Superior temporal gyrus (tissue), 1 donor: ENCODE measurements at regions not wholly inside any gene's neighbourhood (a gene's known extent, or its start where the extent isn't known, plus 50 kb on each side); places are given as distances from the start of the nearest gene placed in this dataset.

Source experiments
- DNase-seq: peaks from one replicate; pipeline ENCODE4 v3.0.0-alpha.2; 2016; ENCODE audit errors: extremely low spot score

GRCh38 chr6:140045116-140045515 is 670.7 kb upstream of the CITED2 start:
- no peak for DNase-seq

GRCh38 chr6:140044626-140045025 is 670.2 kb upstream of the CITED2 start:
- no peak for DNase-seq

DNA sequence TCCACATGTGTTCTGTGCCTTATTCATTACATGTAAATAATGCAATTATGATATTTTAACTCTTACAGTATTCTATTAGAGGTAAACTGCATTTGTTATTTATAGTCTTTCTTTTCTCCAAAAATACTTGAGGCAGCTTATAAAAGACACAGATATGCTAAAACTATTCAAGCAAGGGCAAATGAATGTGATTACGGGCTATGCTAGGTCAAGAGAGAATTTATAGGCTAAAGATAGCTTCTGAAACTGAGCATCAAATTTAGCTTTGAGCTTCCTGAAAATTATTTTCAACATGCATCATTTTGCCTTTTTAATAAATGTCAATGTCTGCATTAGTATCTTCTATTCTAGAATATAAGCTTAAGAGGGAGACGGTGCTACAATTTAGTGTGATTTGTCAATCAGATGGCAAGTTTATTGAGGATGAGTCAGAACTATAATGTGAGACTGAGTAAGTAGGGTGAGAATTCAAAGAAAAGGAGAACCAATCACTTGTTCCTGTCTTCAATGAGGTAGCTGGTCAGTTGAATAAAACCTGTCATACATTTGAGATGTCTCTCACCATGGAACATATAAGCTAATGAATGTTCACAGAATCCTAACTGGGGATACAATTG is 669.4 kb upstream of the CITED2 start:
- no peak for DNase-seq

- no peak for DNase-seq
Observed at GRCh38 chr6:140043357-140043756, 668.9 kb upstream of the CITED2 start.

DNA sequence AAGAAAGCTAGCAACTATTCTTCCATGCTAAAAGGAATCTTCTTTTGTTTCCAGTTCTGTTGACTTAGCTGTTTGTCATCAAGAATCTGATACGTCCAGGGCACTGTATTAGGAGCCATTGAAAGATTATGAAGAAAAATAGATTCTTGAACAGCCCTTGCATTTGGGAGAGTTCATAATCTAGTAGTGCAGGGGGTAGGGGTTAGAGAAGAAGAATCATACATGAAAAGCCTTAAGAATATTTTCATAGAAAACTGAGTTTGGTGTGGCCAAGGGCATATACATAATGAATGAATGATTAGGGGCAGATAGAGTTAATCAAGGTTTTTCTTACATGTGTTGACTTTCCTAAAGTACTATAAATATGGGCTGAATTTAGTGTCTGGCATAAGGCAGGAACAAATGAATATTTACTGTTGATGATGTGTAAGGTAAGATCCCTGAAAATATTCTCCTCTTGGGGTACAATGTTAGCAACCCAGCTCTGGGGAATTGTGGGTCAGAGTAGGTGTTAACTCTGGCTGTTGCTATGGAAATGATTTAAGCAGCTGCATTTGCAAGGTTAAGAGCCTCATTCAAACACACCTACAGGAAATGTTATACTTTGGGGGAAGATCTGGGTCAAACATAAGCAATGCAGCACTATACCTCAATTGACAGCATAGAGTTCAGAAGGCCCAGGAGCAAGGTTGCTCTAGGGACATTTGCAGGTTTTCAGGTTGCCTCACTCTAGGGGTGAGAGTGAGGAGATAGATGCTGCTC is 667.3 kb upstream of the CITED2 start:
- DNase-seq = no peak

DNA sequence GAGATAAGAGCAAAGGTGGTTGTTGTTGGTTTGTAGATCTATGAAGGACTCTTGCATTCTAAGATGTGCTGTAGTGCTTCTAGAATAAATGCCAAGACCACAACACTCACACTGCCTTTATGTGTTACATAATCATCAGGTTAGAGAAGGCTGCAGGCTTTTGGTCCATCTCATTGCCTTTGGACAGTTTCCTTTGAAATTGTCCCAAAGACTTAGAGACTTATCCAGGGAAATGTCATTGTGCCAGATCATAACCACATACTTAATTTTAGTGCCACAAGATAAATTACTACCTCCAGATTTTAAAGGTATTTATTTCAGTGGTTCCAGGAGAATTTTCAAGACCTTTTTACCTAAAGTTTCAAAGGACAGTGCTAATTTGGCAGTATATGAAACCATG is 666.6 kb upstream of the CITED2 start:
- DNase-seq = no peak

GRCh38 chr6:140040396-140040795 is 665.9 kb upstream of the CITED2 start:
- no peak for DNase-seq

GRCh38 chr6:140039364-140039763 is 664.9 kb upstream of the CITED2 start:
- DNase-seq = no peak

GRCh38 chr6:140036196-140036595 is 661.7 kb upstream of the CITED2 start:
- DNase-seq = no peak

DNA sequence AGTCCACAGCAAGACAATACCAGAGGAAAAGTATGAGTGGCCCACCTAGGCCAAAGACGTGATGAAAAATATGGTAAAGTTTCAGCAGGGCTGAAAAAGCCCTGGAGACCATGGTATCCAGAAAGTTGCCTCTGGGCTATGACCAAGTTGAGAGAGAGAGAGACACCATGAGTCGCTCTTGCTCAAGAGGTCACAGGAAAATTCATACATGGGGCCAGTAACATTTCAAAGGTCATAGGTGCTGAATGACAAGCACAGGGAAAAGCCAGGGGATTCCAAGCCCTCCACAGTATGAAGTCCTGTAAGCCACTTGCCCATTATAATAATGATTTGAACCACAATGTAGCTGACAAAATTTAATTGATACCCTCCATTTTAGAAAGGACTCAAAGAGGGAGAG is 657.7 kb upstream of the CITED2 start:
- no peak for DNase-seq

GRCh38 chr6:140029551-140029950 is 655.1 kb upstream of the CITED2 start:
- DNase-seq = no peak

GRCh38 chr6:140027219-140027618 is 652.8 kb upstream of the CITED2 start:
- DNase-seq = no peak

DNA sequence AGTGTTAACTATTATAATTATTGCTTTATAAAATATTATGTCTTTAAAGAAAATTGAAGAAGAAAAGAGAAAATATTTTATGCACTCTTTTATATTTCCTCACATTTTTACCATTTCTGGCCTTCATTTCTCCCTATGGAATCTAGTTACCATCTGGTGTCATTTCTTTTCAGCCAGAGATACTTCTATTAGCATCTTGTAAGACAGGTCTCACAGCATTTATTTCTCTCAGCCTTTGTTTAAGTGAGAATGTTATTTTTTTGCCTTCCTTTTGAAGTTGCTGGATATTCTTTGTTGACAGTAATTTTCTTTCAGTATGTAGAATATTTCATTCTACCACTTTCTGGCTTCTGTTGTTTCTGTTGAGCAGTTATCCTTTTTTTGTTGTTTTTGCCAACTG is 652.1 kb upstream of the CITED2 start:
- DNase-seq = no peak

DNA sequence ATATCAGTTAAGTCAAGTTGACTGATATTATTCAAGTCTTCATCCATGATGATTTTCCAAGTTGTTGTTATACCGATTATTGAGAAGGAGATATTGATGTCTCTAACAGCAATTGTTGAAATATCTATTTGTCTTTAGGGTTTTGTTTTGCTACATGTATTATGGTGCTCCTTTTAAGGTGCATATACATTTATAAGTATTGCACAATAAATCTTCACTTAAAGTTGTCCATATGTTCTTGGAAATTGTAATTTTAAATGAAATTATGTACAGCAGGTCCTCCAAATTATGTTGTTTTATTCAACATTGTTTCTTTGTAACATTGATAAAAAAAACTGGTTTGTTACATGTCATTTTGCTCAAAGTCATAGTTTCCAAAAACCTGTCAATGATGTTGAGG is 650.7 kb upstream of the CITED2 start:
- DNase-seq = no peak

DNA sequence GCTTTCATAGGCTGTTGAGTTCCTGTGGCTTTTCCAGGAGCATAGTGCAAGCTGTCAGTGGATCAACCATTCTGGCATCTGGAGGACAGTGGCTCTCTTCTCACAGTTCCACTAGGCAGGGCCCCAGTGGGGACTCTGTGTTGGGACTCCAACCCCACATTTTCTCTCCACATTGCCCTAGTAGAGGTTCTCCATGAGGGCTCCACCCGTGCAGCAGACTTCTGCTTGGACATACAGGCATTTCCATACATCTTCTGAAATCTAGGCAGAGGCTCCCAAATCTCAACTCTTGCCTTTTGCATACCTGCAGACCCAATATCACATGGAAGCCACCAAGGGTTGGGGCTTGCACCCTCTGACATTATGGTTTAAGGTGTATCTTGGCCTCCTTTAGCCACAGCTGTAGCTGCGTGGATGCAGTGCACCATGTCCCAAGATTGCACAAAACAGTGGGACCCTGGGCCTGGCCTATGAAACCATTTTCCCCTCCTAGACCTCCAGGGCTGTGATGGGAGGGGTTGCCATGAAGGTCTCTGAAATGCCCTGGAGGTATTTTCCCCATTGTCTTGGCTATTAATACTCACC is 645.9 kb upstream of the CITED2 start:
- no peak for DNase-seq

GRCh38 chr6:140018588-140018987 is 644.1 kb upstream of the CITED2 start:
- DNase-seq = no peak

DNA sequence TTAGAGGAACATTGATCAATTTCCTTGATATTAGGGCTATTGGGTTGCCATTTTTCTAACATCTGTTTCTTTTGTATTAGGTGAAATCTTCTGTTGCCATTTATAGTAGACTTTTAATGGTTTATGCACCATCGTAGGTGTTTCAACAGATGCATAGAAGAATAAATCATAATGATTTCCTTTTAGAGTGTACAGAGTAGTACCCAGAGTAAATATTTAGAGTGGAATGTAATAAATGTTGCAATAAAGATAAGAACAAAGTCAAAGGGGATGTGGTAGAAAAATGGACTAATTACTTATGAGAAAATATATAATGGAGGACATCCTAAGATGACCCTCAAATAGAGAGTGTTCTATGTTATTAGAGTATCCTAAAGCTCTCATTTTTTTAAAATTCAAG is 643.0 kb upstream of the CITED2 start:
- DNase-seq = no peak

DNA sequence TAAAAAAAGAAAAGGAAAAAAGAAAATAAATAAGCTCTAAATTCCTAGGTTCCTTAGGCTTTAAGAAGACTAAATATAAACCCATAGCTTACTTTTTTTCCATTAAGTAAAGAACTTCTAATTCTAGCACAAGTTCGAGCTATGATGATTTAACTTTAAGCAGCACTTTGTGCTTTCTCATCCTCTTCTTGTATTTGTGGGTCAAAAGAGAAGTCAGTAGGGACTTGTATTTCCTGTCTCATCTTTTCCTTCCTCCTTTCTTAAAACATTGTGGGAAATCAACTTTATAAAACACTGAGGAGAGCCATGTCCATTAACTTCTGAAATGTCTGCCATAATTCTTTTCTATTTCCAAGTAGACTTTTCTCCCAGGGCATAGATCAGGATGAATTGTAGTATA is 637.7 kb upstream of the CITED2 start:
- DNase-seq = no peak

GRCh38 chr6:140011537-140011936 is 637.1 kb upstream of the CITED2 start:
- no peak for DNase-seq

DNA sequence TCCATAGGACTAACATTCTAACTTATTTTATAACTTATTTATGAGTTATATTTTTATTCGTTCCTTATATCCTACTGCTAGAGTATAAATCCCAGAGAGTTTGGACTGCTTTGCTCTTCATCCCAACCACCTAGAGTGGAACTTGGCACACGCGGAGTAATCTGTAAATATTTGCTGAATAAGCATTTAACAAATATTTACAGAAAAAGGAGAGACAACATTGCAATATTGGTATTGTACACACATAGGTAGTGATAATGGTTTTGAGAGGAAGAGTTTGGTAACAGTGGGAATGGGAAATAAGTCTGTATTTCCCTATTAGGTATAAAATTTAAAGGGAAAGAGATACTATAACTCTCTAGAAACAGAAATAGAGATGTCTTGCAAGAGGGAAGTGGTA is 634.8 kb upstream of the CITED2 start:
- DNase-seq = no peak

GRCh38 chr6:140007525-140007924 is 633.1 kb upstream of the CITED2 start:
- no peak for DNase-seq

DNA sequence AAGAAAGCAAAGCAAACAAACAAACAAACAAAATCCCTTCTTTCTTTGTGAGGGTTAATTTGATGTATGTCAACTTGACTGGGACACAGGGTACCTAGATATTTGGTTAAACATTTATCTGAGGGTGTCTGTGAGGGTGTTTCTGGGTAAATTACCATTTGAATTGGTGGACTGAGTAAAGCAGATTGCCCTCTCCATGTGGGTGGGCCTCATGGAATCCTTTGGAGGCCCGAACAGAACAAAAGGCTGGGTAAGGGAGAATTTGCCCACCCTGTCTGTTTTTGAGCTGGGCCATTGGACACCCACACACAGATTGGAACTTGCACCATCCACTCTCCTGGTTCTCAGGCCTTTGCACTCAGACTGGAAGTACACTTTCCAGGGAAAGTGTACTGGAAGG is 628.8 kb upstream of the CITED2 start:
- DNase-seq = no peak

- DNase-seq = no peak
Observed at GRCh38 chr6:140002396-140003022, 628.1 kb upstream of the CITED2 start.
